ENCODE measurements at regions not wholly inside any gene's neighbourhood (a gene's known extent, or its start where the extent isn't known, plus 50 kb on each side); places are given as distances from the start of the nearest gene placed in this dataset.
"Not testable (repeated sequence)": the region's sequence is repeated elsewhere in the genome, so short reads cannot be mapped to it uniquely, and the experiment has no call there.

- intact Hi-C loops (cut with DNase I), result no loop called here
- DNase-seq, result peak in 2 of 5 donors; percentile 2 to 45
Observed at GRCh38 chr2:175326801-175327200, 145.3 kb upstream of the ATP5MC3 start.

GRCh38 chr2:175326164-175326563 lies 144.7 kb upstream of the ATP5MC3 start:
- H3K4me1 ChIP-seq (ENCODE audit: control insufficient read depth in 2 of 3, insufficient read depth in 2 of 3, low read depth in 1 of 3, low read length in 3 of 3); H3K27ac ChIP-seq (ENCODE audit: low read depth in 2 of 2, low read length in 2 of 2); H3K9ac ChIP-seq (ENCODE audit: low read length in 3 of 3); H3K9me3 ChIP-seq (ENCODE audit: control insufficient read depth in 2 of 3, insufficient read depth in 1 of 3, low read length in 3 of 3); FAIRE-seq; intact Hi-C loops (cut with DNase I); H3K36me3 ChIP-seq (ENCODE audit: control insufficient read depth in 2 of 3, insufficient read depth in 3 of 3, low read length in 3 of 3); H3K4me3 ChIP-seq (ENCODE audit: low read length in 3 of 3); H3K27me3 ChIP-seq (ENCODE audit: control insufficient read depth, insufficient read depth, low read length); DNase-seq: not testable (repeated sequence)

More at GRCh38 chr2:175326801-175327200, 145.3 kb upstream of the ATP5MC3 start:
- Histone ChIP-seq H3K27ac (ENCODE audit: low read depth in 2 of 2, low read length in 2 of 2) (no peak overlapping the region), H3K4me1 (ENCODE audit: control insufficient read depth in 2 of 3, insufficient read depth in 2 of 3, low read depth in 1 of 3, low read length in 3 of 3) (no peaks in the 10 kb centered on the region), H3K9ac (ENCODE audit: low read length in 3 of 3) (no peak overlapping the region), H3K27me3 (ENCODE audit: control insufficient read depth, insufficient read depth, low read length) (no peaks in the 10 kb centered on the region), H3K36me3 (ENCODE audit: control insufficient read depth in 2 of 3, insufficient read depth in 3 of 3, low read length in 3 of 3) (no peaks in the 10 kb centered on the region), H3K4me3 (ENCODE audit: low read length in 3 of 3) (no peak overlapping the region), H3K9me3 (ENCODE audit: control insufficient read depth in 2 of 3, insufficient read depth in 1 of 3, low read length in 3 of 3) (no peaks in the 10 kb centered on the region)
- no peak for TF ChIP-seq CTCF (IDR thresholded peaks at IDR 0.05; ENCODE audit: borderline replicate concordance, extremely low read depth, insufficient read depth)
- no peak for FAIRE-seq

GRCh38 chr2:175323162-175323561 lies 141.7 kb upstream of the ATP5MC3 start:
- TF ChIP-seq CTCF (IDR thresholded peaks at IDR 0.05; ENCODE audit: borderline replicate concordance, extremely low read depth, insufficient read depth), result no peak
- intact Hi-C loops (cut with DNase I), result no loop called here
- DNase-seq (no peak), FAIRE-seq (no peak)
- Histone ChIP-seq H3K36me3 (ENCODE audit: control insufficient read depth in 2 of 3, insufficient read depth in 3 of 3, low read length in 3 of 3) (no peaks in the 10 kb centered on the region), H3K27me3 (ENCODE audit: control insufficient read depth, insufficient read depth, low read length) (no peaks in the 10 kb centered on the region), H3K9ac (ENCODE audit: low read length in 3 of 3) (no peak overlapping the region), H3K27ac (ENCODE audit: low read depth in 2 of 2, low read length in 2 of 2) (no peak overlapping the region), H3K9me3 (ENCODE audit: control insufficient read depth in 2 of 3, insufficient read depth in 1 of 3, low read length in 3 of 3) (no peaks in the 10 kb centered on the region), H3K4me1 (ENCODE audit: control insufficient read depth in 2 of 3, insufficient read depth in 2 of 3, low read depth in 1 of 3, low read length in 3 of 3) (no peaks in the 10 kb centered on the region), H3K4me3 (ENCODE audit: low read length in 3 of 3) (no peak overlapping the region)

GRCh38 chr2:175318542-175318941 lies 137.0 kb upstream of the ATP5MC3 start:
- no peaks in the 10 kb centered on the region for H3K4me1 ChIP-seq (ENCODE audit: control insufficient read depth in 2 of 3, insufficient read depth in 2 of 3, low read depth in 1 of 3, low read length in 3 of 3)
- no peaks in the 10 kb centered on the region for H3K27me3 ChIP-seq (ENCODE audit: control insufficient read depth, insufficient read depth, low read length)
- H3K9me3 ChIP-seq (ENCODE audit: control insufficient read depth in 2 of 3, insufficient read depth in 1 of 3, low read length in 3 of 3), result no peaks in the 10 kb centered on the region
- no peak overlapping the region for H3K4me3 ChIP-seq (ENCODE audit: low read length in 3 of 3)
- no peaks in the 10 kb centered on the region for H3K36me3 ChIP-seq (ENCODE audit: control insufficient read depth in 2 of 3, insufficient read depth in 3 of 3, low read length in 3 of 3)
- intact Hi-C loops (cut with DNase I), result no loop called here
- H3K9ac ChIP-seq (ENCODE audit: low read length in 3 of 3), result no peak overlapping the region
- no peak for FAIRE-seq
- DNase-seq, result no peak
- TF ChIP-seq CTCF (IDR thresholded peaks at IDR 0.05; ENCODE audit: borderline replicate concordance, extremely low read depth, insufficient read depth), result no peak
- no peak overlapping the region for H3K27ac ChIP-seq (ENCODE audit: low read depth in 2 of 2, low read length in 2 of 2)

Measured in kidney (tissue), 13 donors.